ENCODE measurements at regions not wholly inside any gene's neighbourhood (a gene's known extent, or its start where the extent isn't known, plus 50 kb on each side); places are given as distances from the start of the nearest gene placed in this dataset.

GRCh38 chr2:48131539-48132270, 182.8 kb upstream of the FOXN2 start:
- TF ChIP-seq EZH2phosphoT487 (IDR thresholded peaks at IDR 0.05; ENCODE audit: insufficient read depth, low read depth) (no peak), EZH2 (IDR thresholded peaks at IDR 0.05; ENCODE audit: insufficient read depth, poor library complexity, severe bottlenecking) (no peak)

Measured in GM23248 (cell line).